ENCODE measurements at regions not wholly inside any gene's neighbourhood (a gene's known extent, or its start where the extent isn't known, plus 50 kb on each side); places are given as distances from the start of the nearest gene placed in this dataset.

DNA sequence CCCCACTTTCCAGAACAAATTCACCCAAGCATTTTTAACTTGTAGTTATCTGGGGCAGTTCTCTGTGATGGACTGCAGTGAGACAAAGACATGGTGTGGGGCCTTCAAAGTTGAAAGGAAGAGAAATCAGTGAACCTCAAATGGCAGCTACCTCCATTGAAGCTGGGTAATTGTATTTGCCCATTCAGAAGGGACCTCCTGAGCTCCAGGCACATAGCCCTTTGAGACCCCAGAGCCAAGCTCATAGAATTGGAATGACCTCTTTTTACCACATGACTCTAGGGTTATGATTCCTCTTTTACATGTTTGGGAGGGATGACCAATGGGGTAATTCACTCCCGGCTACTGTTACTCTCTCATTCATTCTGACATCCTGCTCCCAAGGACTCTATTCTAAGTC is 368.4 kb upstream of the ITGA1 start:
- no peak for DNase-seq

GRCh38 chr5:52427615-52428014 is 360.1 kb upstream of the ITGA1 start:
- no peak for DNase-seq

DNA sequence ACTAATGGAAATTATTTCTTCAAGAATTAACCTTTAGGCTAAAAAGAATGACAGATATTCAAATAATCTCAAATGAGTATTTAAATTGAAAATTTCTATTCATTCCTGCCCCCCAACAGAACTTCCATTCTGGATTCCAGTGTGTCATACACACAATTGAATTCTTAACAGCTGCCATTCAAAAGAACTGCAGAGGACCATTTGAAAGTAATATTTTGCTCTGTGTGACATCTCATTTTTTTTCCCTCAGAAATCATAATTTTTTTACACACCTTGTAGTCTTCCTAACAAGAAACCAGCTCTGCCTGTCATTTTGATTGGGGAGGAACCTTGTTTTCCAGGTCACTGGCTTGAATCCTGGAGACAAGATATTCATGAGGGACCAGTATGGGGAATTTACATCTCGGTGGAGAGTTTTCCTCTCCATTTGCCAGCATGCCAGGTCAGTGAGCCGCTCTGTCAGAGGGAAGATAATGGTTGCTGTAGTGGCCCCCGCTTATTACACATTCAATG is 358.7 kb upstream of the ITGA1 start:
- no peak for DNase-seq

DNA sequence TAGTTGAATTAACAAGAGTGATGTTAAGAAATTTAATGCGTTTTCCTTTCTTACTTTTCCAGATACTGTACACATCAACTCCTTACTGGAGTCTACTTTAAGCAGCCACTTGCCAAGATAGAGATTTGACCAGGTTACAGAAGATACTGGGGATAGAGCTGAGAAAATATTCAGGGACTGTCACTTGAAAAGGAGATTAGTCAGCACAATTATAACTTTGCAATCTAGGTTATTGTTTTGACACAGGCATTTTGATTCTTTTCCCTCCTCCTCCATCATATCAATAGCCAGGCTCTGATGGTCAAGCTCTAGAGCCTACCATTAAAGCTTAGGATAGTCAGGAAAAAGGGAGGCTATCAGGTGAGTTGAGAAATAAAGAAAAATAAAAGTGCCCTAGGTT is 345.9 kb upstream of the ITGA1 start:
- DNase-seq: no peak

GRCh38 chr5:52443187-52443586 is 344.5 kb upstream of the ITGA1 start:
- DNase-seq: no peak

- no peak for DNase-seq
Observed at GRCh38 chr5:52448111-52448510, 339.6 kb upstream of the ITGA1 start.

DNA sequence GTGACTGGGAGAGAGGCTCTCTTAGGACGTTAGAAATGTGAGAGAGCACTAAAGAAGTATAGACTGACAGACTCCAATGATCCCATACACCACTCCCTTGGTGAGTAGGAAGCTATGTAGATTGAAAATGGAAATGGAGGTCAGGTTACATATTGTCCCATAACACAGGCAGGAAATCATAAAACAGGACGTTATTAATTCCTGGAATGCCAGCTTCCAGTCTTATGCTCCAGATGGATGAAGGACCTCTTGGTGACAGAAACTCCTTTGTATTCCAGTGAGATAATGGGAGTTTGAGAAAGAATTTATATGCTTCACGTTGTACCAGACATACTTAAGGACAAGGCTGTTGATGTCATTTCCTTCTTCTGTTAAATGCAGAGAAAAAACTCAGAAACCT is 338.2 kb upstream of the ITGA1 start:
- no peak for DNase-seq

DNA sequence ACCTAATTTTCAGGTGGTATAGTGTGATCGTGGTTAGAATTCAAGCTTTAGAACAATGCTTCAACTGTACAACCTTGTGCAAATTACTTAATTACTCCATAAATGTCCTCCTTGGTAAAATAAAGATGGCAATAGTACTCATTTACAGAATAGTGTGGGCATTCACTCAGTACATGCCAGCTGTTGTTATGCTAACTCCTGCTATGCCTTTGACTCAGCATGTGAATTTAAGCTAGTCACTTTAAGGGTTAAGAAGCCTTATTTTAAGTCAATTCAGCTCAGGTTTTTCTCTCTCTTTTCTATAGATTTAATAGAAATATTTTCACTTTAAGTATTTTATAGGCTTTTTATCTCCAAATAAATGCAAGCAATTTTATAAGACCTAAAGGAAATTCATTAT is 335.6 kb upstream of the ITGA1 start:
- no peak for DNase-seq

- DNase-seq: no peak
Observed at GRCh38 chr5:52453176-52453575, 334.5 kb upstream of the ITGA1 start.

GRCh38 chr5:52455920-52456319 is 331.8 kb upstream of the ITGA1 start:
- DNase-seq: no peak

DNA sequence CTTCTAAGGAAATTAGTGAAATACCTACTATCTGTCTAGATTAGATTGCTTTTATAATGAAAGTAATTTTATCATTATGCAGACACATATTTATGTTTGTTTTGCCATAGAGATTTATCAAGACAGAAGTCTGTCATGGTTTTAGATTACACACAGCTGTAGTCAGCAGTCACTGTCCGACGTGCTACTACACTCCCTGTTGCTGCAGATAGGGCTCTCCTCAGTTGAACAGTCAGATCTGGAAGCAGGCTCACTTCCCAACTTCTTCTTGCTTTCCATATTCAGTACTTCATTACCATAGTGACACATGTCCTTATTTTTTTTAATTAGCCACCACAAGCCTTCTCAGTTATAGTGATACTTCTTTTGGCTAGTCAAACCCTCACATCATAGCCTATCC is 329.9 kb upstream of the ITGA1 start:
- DNase-seq: no peak

- no peak for DNase-seq
Observed at GRCh38 chr5:52466113-52466512, 321.6 kb upstream of the ITGA1 start.

- DNase-seq: no peak
Observed at GRCh38 chr5:52466749-52467520, 320.8 kb upstream of the ITGA1 start.

- no peak for DNase-seq
Observed at GRCh38 chr5:52468976-52469375, 318.7 kb upstream of the ITGA1 start.

DNA sequence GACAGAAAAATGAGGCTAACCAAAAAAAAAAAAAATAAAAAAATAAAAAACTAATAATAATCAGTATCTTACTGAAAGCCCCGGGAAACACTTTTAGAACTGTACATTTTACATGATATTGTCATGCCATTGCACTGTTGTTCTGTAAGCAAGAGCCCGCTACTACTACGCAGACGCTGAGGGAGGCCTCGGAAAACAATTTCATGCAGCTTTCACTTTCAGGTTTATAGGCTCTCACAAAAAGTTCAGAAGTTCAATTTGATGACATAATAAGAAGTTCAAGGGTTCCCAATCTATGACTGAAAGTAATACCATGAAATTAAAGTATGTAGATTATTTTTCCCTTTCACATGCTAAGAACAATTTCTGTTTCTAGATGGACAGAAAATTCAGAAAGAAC is 318.3 kb upstream of the ITGA1 start:
- DNase-seq: no peak

- DNase-seq: no peak
Observed at GRCh38 chr5:52469835-52470234, 317.9 kb upstream of the ITGA1 start.

- DNase-seq: no peak
Observed at GRCh38 chr5:52476346-52476745, 311.4 kb upstream of the ITGA1 start.

DNA sequence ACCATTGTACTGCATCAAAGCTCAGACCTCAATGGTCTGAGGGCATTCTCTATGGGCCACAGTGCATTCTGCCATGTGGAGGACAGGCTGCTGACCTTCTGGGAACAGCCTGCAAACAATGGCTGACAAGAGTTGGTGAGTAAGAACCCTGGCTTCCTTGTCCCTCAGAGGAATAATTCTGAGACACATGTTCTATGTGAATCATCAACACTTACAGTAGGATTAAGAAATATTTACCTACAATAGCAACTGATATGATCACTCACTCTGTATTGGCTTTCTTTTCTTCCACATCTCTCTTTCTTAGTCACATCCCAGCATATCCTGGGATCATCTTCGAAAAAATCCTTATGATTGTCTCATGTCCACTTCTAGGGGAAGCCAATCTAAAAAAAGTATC is 306.5 kb upstream of the ITGA1 start:
- DNase-seq: no peak

DNA sequence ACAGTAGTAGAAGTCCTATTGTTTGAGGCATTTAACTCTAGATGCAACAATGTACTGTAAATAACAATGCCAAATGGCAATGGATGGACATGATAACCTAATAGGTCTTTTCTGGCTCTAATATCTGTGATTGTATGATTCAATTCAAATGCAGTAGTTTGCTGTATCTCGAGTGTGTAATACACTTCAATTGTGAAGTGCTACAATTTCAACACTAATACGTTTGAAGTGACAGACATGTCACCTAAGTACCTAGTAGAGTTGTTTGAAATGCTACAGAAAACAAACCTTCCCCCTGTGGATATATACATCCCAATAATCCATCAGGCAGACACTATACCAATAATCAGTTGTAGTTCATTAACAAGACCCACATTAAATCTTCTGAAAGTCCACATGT is 305.9 kb upstream of the ITGA1 start:
- DNase-seq: no peak

GRCh38 chr5:52491071-52491787 is 296.5 kb upstream of the ITGA1 start:
- DNase-seq: peak; percentile 3 to 9

- DNase-seq: no peak
Observed at GRCh38 chr5:52491818-52492217, 295.9 kb upstream of the ITGA1 start.

DNA sequence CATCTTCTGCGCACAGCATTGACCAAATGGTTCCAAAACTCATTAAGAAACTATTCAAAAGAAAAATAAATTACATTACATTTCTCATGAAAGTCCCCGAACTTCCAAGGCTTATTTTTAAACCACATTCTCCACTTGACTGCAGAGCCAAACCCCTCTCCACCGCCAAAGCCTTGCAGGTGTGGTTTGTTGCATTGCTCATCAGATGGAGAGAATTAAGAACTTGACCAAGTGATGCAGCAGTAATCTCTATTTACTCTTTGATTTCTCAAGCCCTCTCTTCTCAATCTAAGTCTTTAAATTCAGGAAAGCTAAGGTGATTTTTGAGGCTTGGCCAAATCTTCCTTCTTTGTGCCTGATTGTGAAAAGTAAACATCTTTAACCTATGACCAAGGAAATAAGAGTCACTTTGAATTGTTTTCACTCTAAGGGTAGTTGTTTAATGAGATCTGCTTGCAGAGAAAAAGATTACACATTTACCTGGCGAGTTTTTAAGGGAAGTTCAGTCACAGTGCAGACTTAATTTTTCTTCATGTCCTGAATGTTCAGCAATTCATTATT is 290.5 kb upstream of the ITGA1 start:
- no peak for DNase-seq

DNA sequence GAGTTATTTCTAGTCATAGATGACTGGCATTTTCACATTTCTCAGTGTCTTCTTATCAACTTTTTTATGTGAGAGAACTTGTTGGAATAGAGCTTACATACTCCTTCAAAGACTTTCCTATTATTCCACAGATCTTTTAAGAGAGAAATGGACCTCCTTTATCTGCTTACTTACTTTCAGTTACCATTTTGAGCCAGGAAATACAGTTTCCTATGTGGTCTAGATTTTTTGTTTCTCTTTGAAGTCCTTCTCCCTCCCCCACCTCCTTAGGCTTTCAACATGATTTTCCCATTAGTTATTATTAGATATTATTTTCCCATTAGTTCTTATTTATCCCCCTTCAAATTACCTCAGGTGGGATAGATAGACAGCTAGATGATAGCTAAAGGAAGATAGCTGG is 289.1 kb upstream of the ITGA1 start:
- no peak for DNase-seq

DNA sequence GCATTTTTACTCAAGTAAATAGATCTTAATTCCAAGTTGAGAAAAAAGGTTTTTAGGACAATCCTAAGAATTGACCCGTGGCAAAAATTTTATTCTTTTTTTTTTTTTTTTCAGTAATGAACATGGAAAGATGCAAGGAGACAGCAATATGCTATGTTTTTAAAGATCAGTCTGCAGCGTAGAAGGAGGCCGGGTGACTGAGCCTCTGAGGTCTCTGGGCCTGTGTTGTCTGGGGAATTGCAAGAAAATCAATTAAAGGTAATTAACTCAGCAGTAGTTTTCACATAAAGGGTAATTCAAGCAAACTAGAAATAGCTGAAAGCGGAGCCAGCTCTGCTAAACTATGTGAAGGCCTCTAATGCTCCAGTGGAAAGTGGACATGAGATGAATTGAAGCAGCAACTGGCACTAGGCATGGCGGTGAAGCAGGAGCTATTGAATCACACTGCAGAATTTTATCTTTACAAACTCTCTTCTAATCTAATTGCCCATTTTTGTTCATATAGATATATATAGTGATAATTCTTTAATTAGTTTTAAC is 285.2 kb upstream of the ITGA1 start:
- DNase-seq: no peak

Measured in NCI-H1930 (cell line).